IMR-90 (cell line): ENCODE measurements at regions not wholly inside any gene's neighbourhood (a gene's known extent, or its start where the extent isn't known, plus 50 kb on each side); places are given as distances from the start of the nearest gene placed in this dataset.

ENCODE experiments used
- BHLHE40 ChIP-seq: fragments of 150-350 bp; IDR thresholded peaks from 2 replicates; pipeline ENCODE4 v1.6.1; 2016; ENCODE audit warnings: mild to moderate bottlenecking, low read depth, low read length
- CHD1 ChIP-seq: IDR thresholded peaks from 2 replicates; pipeline ENCODE4 v1.6.1; 2012; ENCODE audit warnings: low read depth, low read length, improper control_type of control experiment
- TF ChIP-seq, protein P1 (sequence below): conservative IDR thresholded peaks from 2 replicates; pipeline ENCODE4 v1.5.1; 2012; ENCODE audit warnings: mild to moderate bottlenecking, low read depth, low read length, improper control_type of control experiment

DNA sequence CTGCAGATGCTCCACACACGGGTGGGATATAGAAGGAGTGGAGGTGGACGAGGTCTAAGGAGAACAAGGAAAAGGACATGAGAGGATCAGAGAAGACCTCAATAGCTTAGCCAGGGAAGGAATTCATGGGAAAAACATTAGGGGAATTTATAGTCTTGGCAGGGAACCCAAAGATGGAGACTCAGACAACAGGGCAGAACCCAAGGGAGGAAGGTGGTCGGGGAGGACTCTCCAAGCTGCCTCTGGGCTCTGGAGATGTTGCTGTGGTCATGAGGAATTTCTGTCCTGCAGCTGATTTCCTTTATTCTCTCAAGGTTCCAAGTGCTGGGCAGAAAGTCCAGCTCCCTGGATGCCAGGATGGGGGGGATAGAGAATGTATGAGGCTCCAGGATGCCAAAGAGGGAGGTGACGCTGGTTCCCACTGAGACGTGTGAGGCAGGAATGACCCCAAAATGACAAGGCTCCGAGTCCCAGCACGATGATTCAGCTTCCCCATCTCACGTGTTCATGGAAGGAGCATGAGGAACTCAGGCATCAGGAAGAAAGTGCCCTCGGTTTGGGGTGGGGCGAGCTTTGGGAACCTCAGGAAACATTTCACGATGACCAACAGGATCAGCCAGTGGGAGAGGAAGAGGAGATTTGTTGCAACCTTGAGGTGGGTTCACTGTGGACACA lies 57.0 kb upstream of the PPP2R3B start:
- TF ChIP-seq, protein P1, sequence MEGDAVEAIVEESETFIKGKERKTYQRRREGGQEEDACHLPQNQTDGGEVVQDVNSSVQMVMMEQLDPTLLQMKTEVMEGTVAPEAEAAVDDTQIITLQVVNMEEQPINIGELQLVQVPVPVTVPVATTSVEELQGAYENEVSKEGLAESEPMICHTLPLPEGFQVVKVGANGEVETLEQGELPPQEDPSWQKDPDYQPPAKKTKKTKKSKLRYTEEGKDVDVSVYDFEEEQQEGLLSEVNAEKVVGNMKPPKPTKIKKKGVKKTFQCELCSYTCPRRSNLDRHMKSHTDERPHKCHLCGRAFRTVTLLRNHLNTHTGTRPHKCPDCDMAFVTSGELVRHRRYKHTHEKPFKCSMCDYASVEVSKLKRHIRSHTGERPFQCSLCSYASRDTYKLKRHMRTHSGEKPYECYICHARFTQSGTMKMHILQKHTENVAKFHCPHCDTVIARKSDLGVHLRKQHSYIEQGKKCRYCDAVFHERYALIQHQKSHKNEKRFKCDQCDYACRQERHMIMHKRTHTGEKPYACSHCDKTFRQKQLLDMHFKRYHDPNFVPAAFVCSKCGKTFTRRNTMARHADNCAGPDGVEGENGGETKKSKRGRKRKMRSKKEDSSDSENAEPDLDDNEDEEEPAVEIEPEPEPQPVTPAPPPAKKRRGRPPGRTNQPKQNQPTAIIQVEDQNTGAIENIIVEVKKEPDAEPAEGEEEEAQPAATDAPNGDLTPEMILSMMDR = no peak
- TF ChIP-seq BHLHE40 (no peak), CHD1 (no peak)
